ENCODE measurements at regions not wholly inside any gene's neighbourhood (a gene's known extent, or its start where the extent isn't known, plus 50 kb on each side); places are given as distances from the start of the nearest gene placed in this dataset.

DNA sequence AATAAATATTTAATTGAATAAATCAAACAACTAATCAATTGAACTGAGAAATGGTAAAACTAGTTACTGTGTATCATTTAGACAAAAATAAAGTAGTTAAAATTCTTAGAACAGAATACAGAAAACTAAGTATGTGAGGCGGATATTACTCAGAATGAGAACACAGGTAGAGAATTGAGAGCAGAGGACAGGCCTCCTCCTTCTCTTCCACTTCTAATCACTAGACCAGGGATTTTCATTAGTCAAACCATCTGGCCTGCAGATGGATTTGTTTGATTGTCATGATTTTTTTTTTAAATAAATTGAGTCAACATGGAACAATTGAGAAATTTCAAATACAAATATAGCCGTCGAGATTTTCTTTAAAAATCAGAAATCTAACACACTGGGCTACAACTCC is 198.6 kb upstream of the HMHB1 start:
- no peak overlapping the region for H3K27ac ChIP-seq (ENCODE audit: insufficient read length, low read depth, low read length)
- no peak for DNase-seq
- H4K91ac ChIP-seq (ENCODE audit: insufficient read length, low read depth, low read length): no peak overlapping the region
- no peaks in the 10 kb centered on the region for H3K27me3 ChIP-seq (ENCODE audit: insufficient read depth, low read length)
- no peak overlapping the region for H2AK5ac ChIP-seq (ENCODE audit: insufficient read length, low read length)
- no peak overlapping the region for H2BK20ac ChIP-seq (ENCODE audit: low read depth, low read length, poor library complexity, severe bottlenecking)
- no peak overlapping the region for H3T11ph ChIP-seq (ENCODE audit: low read length)
- H3K56ac ChIP-seq (ENCODE audit: insufficient read length, low read depth, low read length): no peak overlapping the region
- no peak overlapping the region for H4K8ac ChIP-seq (replicated peaks; ENCODE audit: insufficient read length, low read depth, low read length)
- H3K4me1 Mint-ChIP-seq: peaks cover 3 to 10% of the 10 kb centered on the region in 2 experiments
- no peaks in the 10 kb centered on the region for H3K79me1 ChIP-seq (ENCODE audit: insufficient read depth, low read depth, low read length, poor library complexity, severe bottlenecking)
- H2BK15ac ChIP-seq (ENCODE audit: low read depth, low read length): no peak overlapping the region
- H3K36me3 Mint-ChIP-seq (ENCODE audit: insufficient read depth in 1 of 3, low read depth in 3 of 3): peaks cover 0 to 7% (median 3%) of the 10 kb centered on the region in 3 experiments; a peak in 4 of 7 replicates
- no peak overlapping the region for H4K5ac ChIP-seq (ENCODE audit: insufficient read length, low read depth, low read length)
- no peak overlapping the region for H3K27ac Mint-ChIP-seq
- TF ChIP-seq, protein P1, sequence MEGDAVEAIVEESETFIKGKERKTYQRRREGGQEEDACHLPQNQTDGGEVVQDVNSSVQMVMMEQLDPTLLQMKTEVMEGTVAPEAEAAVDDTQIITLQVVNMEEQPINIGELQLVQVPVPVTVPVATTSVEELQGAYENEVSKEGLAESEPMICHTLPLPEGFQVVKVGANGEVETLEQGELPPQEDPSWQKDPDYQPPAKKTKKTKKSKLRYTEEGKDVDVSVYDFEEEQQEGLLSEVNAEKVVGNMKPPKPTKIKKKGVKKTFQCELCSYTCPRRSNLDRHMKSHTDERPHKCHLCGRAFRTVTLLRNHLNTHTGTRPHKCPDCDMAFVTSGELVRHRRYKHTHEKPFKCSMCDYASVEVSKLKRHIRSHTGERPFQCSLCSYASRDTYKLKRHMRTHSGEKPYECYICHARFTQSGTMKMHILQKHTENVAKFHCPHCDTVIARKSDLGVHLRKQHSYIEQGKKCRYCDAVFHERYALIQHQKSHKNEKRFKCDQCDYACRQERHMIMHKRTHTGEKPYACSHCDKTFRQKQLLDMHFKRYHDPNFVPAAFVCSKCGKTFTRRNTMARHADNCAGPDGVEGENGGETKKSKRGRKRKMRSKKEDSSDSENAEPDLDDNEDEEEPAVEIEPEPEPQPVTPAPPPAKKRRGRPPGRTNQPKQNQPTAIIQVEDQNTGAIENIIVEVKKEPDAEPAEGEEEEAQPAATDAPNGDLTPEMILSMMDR (conservative IDR thresholded peaks at IDR 0.05): no peak
- H3K9me3 ChIP-seq (ENCODE audit: control insufficient read depth, low read depth, low read length): no peaks in the 10 kb centered on the region
- no peaks in the 10 kb centered on the region for H4K20me1 ChIP-seq (ENCODE audit: control insufficient read depth, insufficient read depth, insufficient read length)
- H3K4me1 ChIP-seq (ENCODE audit: insufficient read depth, low read length): no peaks in the 10 kb centered on the region
- no peak overlapping the region for H3K4ac ChIP-seq (ENCODE audit: low read depth, low read length)
- no peak overlapping the region for H3K4me2 ChIP-seq (ENCODE audit: insufficient read depth, insufficient read length, low read length)
- H3K27me3 Mint-ChIP-seq (ENCODE audit: low read depth): peaks cover 3% of the 10 kb centered on the region
- no CpG with 5 or more reads among the region's 3 CpGs for WGBS (ENCODE audit: extremely low coverage, insufficient read length, low lambda C conversion rate)
- H2AFZ ChIP-seq (ENCODE audit: low read length): no peak overlapping the region
- peaks cover 7 to 14% of the 10 kb centered on the region in 2 experiments; a peak in 4 of 5 replicates for H3K9me3 Mint-ChIP-seq
- H3K18ac ChIP-seq (ENCODE audit: insufficient read length, low read depth, low read length): no peak overlapping the region
- H3K79me2 ChIP-seq (ENCODE audit: insufficient read depth, low read length): no peaks in the 10 kb centered on the region
- no peak overlapping the region for H3K14ac ChIP-seq (ENCODE audit: insufficient read depth, low read length)
- H3K23me2 ChIP-seq (ENCODE audit: insufficient read length, low read depth, low read length, poor library complexity, severe bottlenecking): no peaks in the 10 kb centered on the region
- no peak overlapping the region for H3K4me3 Mint-ChIP-seq
- H3K23ac ChIP-seq (ENCODE audit: insufficient read length, low read depth, low read length): no peak overlapping the region
- no peak overlapping the region for H2BK5ac ChIP-seq (ENCODE audit: insufficient read length, low read length)
- no peak overlapping the region for H2BK120ac ChIP-seq (ENCODE audit: low read depth, low read length, poor library complexity, severe bottlenecking)
- H2BK12ac ChIP-seq (ENCODE audit: insufficient read length, low read depth, low read length): no peak overlapping the region
- H3K9ac ChIP-seq (ENCODE audit: extremely low read depth, insufficient read length, low read length): no peak overlapping the region

Measured in H9 (cell line).